ENCODE measurements at regions not wholly inside any gene's neighbourhood (a gene's known extent, or its start where the extent isn't known, plus 50 kb on each side); places are given as distances from the start of the nearest gene placed in this dataset.

DNA sequence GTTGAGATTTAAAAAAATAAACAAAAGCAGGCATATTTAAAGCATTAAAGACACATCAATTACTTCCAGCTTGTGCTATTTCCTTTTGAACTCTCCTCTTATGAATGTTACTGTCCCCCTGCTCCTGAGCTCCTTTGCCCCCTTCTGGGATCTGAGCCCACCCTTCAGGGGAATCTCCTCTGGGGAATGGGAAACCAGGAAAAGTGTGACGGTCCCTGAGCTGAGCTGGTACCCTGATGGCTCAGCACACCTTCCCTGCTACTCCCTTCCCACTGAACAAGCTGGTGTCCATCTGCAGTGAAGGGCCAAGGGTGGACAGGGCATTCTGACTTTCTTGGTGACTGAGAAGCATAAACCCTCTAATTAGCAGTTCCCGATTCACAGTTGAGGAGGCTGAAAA lies 356.3 kb downstream of the PTEN start:
- TF ChIP-seq TRIM28 (IDR thresholded peaks at IDR 0.05; ENCODE audit: borderline replicate concordance, low read length) (no peak), ZSCAN30 (tag by site-specific recombination; IDR thresholded peaks at IDR 0.05) (no peak), SP2 (tag by site-specific recombination; IDR thresholded peaks at IDR 0.05) (no peak)
- TF ChIP-seq, protein P1, sequence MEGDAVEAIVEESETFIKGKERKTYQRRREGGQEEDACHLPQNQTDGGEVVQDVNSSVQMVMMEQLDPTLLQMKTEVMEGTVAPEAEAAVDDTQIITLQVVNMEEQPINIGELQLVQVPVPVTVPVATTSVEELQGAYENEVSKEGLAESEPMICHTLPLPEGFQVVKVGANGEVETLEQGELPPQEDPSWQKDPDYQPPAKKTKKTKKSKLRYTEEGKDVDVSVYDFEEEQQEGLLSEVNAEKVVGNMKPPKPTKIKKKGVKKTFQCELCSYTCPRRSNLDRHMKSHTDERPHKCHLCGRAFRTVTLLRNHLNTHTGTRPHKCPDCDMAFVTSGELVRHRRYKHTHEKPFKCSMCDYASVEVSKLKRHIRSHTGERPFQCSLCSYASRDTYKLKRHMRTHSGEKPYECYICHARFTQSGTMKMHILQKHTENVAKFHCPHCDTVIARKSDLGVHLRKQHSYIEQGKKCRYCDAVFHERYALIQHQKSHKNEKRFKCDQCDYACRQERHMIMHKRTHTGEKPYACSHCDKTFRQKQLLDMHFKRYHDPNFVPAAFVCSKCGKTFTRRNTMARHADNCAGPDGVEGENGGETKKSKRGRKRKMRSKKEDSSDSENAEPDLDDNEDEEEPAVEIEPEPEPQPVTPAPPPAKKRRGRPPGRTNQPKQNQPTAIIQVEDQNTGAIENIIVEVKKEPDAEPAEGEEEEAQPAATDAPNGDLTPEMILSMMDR (tag by site-specific recombination; IDR thresholded peaks at IDR 0.05), result no peak
- TF ChIP-seq, protein P2, sequence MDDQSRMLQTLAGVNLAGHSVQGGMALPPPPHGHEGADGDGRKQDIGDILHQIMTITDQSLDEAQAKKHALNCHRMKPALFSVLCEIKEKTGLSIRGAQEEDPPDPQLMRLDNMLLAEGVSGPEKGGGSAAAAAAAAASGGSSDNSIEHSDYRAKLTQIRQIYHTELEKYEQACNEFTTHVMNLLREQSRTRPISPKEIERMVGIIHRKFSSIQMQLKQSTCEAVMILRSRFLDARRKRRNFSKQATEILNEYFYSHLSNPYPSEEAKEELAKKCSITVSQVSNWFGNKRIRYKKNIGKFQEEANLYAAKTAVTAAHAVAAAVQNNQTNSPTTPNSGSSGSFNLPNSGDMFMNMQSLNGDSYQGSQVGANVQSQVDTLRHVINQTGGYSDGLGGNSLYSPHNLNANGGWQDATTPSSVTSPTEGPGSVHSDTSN (CRISPR knock-in tag; IDR thresholded peaks at IDR 0.05), result no peak
